Hematopoietic multipotent progenitor cell (in vitro differentiated cells): ENCODE measurements at regions not wholly inside any gene's neighbourhood (a gene's known extent, or its start where the extent isn't known, plus 50 kb on each side); places are given as distances from the start of the nearest gene placed in this dataset.

ENCODE experiments used
- DNase-seq, 3 donors: peaks; one replicate each; pipeline ENCODE4 v3.0.0-alpha.2; 2011 to 2015; ENCODE audit warnings: low read depth in 2 of 3, low spot score in 2 of 3

DNA sequence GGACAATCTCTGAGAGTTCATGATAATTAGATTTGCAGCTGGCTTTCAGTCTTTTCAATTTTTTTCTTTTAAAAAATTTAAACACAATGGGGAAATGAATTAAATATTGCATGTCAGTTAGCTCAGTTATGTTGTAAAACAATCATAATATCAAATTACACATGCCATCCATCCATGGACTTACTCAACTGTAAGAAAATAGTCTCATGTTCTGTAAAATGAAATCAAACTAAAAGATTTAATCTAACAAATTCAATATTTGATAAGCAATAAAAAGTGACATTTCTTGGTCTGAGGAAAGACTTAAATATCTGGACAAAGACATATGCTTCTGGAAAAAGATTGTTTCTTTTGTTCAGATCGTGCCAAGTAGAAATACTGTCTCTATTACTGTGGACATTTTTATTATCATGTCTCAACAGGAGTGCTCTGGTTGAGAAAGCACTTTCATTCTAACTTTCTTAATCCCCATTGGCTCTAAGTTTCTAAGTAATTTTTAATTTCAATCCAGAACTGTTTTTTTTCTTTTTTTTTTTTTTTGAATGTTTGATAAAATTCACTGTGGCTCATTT is 179.2 kb upstream of the FAM3C start:
- no peak for DNase-seq

DNA sequence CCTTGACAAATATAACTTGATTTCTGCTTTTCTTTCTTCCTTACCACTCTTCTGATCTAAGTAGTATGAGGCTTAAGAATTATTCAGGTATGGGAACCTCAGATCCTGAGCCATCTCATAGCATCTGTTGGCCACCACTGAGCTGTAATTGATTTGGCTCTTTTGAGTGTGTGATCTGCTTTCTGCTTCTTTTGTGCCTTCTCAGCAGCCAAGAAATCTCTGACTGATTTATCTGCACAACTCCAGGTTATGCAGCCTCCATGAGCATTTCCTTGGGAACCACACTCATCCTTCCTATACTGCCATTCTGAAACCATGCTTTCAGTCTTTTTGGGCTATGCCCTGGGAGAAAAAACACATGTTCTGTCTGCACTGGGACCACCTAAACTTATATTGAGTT is 178.0 kb upstream of the FAM3C start:
- no peak for DNase-seq

DNA sequence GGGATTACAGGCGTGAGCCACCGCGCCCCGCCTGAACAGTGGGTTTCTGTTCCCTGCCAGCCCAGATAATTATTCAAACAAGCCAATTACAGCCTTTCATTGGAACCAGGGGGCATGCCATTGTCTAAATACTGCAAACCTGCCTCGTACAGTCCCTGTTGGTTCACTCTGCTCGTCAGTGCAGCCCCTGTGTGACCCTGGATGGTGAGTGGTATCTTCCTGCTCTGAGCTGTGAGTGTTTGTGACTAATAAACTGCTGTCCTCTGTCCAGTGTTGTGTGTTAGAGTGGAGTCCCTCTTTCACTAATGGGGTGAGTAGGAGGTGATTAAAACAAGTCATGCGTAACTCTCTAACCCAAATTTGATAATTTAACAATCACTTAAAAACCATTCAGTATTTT is 176.5 kb upstream of the FAM3C start:
- DNase-seq: no peak

DNA sequence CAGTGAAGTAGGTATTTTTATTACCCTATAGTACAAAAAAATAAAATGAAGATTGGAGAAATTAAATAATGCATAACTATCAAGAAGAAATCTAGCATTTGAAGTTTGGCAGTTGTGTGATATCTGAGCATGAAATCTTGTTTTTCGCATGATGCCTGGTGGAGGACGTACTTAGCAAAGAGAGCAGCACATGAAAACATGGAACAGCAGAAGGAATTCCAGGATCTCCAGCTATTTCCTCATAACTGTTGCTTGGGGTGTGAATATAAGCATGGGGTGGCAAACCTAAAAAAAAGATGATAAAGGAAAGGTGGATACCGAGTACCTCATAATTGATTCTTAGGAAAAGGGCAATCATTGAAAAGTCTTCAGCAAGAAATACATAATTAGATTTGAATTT is 174.3 kb upstream of the FAM3C start:
- DNase-seq: no peak

DNA sequence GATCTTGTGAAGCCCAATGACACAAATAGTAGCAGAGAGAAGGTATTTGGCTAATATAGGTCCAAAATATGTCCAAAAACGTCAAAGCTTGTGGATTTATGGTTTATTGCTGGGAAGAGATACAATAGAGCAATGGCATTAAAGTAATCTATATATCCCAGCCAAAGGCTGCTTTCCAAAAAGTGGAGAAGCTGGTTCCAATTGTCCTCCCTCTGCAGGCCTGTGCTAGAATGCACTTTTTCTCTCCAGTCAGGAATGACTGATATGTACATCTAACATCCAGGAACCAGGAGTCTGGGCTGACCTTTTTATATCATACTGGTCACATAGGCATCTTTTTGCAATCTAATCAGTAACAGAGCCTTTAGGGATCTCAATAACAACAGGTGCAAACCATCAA is 167.1 kb upstream of the FAM3C start:
- no peak for DNase-seq

DNA sequence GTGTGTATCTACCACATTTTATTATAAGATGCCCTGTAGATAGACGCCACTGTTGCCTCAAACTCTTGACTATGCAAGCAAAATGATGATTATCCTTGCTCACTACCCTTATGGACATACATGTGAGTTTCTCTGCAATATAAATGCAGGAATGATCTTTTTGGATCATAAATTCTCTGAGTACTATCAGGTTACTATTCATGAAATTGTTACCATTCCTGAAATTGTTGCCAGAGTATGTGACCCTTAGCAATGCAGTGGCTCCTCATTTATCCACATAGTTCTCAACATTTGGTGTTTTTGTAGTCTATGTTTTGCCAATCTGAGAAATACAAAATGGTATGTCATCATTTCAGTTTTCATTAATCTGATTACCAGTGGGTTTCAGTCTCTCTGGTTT is 166.2 kb upstream of the FAM3C start:
- DNase-seq: no peak

DNA sequence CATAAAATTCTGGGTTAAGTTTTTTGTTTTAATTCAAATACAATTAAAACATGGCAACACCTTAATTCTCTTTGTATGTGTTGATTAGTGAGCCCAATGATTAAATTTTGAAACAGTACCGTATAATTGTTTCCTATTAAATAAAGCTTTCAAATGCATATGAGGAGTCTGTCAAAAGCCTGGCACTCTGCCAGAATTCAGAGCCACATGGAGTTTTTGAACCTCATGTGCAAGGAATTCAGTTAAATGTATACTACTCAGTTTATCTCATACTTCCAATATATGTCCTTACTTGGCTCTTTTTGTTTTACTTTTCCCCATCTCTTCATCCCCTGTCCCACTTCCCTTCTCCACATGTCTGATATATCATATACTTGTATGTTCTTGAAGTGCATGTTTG is 165.6 kb upstream of the FAM3C start:
- DNase-seq: no peak

DNA sequence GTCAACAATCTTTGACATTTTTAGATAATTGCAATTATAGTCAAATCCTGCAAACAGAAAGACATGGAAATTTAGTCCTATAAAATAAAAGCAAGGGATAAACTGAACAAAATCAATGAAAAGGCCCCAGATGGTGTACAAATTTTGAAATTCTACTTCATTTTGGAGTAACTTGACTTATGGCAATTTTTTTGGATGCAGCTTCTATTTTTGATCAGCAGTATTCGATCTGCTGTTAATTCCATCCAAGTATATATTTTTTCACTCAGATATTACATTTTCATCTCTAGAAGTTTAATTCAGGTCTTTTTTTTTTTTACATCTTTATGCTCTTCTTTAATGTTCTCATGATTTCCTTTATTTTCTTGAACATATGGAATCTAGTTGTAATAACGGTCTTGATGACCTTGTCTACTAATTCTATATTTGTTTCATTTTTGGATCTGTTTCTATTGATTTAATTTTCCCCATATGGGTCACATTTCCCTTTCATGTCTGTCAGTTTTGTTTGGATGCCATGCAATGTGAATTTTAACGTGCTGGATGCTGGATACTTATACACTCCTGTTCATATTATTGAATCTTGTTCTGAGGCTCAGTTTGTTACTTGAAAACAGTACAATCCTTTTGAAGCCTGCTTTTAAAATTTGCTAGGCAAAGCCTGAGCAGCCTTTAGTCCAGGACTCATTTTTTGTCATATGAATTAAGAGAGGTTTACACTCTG is 164.3 kb upstream of the FAM3C start:
- DNase-seq: no peak

DNA sequence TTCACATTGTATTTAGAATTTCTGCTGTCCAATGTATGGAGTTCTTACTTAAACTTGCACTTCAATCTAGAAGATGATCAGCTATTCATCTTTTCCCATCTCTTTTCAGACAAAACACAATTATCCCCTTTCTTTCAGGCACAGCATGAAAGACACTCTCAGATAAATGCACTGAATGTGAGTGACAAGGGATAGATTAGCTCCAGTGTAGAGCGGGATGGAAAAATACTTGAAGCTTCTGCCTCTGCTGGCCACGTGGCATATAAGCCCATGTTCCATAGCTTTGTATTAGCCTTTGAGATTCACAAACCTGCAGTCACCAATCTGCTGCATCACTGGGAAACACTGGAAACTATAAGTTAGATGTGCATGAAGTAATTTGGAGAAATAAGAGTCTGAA is 162.2 kb upstream of the FAM3C start:
- no peak for DNase-seq

DNA sequence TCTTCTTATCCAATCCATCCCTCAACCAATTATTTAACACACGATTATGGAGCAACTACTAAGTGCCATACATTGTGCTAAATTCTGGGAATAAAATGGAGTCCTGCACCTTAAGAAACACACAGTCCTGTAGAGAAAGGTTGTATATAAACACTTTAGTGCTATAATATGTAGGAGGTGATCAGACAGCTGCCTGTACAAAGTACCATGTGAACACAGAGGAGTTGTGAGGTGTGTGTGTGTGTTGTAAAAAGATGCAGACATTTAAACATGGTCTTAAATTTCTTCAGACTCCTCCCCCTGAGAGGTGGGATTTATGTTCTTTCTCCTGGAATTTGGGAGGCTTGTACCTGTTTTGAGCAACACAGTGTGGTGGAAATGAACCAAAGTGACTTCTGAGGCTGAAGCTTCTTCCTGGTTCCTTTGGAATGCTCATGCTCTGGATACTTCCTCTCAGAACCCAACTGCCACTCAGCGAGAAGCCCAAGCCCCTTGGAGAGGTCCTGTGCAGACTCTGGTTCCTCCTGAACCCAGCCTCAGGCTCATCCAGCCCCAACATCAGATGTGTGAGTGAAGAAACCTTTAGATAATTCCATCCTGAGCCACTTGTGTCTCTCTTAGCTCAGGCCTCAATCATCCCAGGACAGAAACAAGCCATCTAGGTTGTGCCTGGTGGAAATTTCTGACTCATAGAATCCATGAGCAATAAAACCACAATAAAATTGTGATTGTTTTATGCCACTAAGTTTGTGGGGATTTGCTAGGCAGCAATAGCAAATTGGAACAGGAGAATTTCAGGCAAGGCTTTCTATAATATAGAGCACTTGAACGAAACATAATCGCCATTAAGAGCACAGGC is 161.2 kb upstream of the FAM3C start:
- no peak for DNase-seq

DNA sequence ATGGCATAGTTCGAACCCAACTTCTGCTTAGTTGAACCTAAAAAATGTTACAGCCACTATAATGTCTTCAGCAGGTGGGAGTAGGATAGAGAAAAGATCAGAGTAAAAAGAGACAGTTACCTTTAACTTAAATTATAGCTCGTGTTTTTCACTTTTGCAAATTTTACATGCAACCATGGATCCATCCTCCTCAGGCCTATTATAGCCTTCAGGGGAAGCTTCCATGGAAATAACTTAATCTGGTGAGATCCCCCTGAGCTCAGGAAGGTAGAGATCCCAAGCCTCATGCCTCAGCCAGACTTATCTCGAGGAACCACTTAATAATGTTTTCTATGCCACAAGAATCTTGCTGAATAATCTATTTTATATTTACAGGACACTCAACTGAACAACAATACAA is 159.4 kb upstream of the FAM3C start:
- DNase-seq: no peak

DNA sequence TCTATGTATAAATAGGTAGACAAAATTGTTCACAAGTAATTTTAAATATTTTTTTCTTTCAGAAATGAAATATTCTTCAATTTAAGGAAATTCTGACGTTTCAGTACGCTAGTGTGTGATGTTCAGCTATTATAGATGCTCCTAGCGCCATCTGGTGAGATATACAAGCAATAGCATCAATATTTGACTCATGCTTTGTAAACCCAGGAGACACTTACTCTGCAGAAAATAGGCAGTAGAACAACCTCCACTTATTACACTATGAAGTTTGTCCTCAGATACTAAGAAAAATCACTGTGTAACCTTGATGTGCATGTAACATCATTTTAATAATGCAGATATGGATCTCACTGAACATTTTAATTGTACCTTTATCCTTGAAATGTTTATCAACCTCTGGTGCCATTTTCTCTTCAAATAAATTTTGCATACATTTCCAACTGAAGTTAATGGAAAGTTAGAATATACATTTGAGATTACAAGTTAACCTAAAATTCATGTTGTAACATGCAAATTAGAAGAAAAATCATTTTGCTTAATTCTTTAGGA is 151.5 kb upstream of the FAM3C start:
- peak; percentile 7 to 66 (median 41) for DNase-seq

DNA sequence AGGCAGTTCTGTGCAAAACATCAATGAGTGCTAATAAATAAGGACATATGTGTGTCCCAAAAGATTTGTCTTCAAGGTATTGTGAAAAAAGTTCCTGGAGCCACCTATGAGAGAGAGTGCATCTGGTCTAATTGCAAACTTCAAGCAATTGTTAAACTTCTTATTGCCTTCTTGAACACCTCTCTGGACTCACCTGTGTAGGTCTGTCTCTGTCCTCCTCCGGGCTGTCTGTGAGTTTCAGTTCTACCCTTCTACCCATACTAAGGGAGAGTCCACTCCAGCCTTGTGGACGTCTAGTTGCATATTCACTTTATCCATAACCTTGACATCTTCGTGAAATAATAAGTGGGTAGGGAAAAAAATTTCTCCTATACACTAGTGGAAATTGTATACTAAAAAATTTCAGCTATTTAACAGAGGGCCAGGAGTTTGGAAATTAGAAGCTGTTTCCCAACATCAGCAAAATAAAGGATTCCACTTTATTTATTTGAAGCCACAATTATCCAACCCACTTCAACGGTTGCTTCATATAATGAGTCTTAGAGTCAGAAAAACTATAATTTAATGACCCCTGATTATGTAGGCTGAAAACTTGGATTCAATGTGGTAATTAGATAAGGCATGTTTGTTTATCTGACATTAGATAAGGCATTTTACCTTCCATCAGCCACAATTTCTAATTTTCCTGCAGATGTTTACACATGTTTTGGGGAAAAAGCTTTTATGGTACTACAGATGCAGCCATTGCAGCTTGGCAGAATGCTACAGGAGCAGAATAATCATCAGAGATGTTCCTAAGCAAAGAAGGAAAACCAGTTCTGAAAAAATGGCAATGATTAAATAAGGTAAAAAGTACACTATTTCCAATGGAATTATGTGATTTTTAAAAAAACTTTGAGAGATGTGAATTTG is 150.8 kb upstream of the FAM3C start:
- DNase-seq: no peak

DNA sequence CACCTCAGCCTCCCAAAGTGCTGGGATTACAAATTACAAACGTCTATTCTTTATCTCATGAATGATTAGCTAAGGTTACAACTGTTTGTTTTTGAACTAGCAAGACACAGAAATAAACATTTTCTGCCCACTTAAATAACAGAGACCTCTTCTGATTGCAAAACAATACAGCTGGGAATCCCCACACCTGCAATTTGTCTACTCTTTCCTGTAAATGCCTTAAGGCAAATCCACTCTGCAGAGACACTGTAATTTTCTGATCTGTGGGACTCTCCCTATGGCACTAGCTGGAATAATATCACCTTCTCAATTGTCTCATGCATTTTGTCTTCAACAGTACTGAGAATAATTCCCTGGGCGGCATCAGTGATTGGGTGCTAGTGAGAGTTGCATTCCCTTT is 149.3 kb upstream of the FAM3C start:
- no peak for DNase-seq

DNA sequence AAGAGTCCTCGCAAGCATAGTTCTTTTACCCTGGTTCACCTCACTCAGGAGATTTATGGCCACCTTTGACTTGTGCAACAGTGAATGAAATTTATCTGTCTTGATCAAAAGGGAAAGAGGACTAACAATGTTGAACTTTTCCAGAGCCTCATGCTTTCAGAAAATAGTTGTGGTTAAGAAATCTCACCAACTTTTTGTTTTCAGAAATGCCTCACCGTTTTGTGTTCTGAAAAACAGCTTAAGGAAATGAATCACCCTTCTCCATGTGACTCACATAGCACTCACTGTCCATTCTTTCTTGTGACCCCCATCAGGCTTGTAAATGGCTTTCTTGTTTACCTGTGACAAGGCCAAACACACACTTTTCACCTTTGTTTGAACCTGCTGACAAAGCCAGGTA is 148.6 kb upstream of the FAM3C start:
- DNase-seq: peak in 2 of 3 donors; percentile 27 to 34

DNA sequence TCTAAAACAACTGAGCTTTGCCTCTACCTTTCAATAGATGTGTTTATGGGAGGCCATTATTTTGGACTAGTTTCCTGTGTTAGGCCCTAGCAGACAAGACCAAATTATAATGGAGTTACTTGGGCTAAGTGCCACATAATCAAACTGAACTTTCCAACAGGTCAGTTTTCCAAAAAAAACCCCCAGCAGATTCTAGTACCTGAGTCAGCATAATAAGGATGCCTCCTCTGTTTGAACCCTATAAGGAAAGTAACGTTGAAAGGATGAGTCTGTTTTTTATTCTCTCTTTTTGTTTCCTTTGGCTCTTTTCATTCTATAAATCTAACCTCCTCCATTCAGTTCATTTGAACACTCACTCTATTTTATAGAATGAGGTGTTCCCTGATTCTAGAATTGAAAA is 148.1 kb upstream of the FAM3C start:
- no peak for DNase-seq

DNA sequence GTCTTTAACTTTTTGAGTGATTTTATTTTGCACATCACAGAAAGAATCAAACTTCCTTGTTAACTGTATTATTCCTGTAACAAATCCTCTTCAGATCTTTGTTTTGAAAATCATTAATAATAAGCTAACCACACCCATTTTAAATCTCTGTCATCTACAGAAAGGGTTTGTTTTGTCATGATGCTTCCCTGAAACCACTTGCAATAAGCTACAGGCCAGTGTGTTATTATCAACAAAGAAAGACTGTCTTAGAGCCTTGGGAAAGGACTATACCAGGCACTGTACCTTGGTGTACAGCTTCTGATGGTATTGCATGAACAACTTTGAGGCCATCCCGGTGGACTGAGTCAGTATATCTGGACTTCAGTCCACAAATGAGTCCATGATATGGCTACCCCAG is 145.3 kb upstream of the FAM3C start:
- no peak for DNase-seq

DNA sequence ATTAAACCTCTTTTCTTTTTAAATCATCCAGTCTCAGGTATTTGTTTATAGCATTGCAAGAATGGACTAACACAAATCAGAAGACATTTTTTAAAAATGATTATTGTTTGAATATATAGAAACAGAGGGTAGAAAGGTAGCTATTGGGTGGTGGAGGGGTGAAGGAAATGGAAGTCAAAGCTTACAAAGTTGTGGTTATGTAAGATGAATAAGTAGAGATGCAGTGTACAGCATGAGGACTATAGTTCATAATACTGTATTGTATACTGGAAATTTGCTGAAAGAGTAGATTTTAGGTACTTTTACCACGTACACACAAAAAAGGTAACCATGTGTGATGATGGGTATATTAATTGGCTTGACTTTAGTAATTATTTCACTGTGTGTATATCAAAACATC is 144.0 kb upstream of the FAM3C start:
- DNase-seq: no peak

DNA sequence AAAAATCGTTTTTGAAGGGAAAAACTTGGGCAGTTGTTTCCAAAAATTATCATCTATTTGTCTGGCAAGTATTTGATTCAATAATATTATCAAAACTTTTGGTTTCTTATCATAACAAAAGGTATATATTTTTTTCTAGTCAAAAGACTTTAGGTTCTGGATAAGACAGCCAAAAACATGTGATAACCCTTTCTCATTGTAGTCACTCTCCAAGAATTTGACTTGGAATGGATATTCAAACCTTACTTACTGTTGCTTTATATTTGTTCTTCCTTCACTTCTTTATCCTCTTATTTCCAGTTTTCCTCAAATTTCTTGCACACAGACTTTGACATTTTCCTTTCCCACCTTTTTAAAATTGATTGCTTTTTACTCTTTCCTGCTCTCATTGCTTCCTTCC is 140.9 kb upstream of the FAM3C start:
- no peak for DNase-seq

DNA sequence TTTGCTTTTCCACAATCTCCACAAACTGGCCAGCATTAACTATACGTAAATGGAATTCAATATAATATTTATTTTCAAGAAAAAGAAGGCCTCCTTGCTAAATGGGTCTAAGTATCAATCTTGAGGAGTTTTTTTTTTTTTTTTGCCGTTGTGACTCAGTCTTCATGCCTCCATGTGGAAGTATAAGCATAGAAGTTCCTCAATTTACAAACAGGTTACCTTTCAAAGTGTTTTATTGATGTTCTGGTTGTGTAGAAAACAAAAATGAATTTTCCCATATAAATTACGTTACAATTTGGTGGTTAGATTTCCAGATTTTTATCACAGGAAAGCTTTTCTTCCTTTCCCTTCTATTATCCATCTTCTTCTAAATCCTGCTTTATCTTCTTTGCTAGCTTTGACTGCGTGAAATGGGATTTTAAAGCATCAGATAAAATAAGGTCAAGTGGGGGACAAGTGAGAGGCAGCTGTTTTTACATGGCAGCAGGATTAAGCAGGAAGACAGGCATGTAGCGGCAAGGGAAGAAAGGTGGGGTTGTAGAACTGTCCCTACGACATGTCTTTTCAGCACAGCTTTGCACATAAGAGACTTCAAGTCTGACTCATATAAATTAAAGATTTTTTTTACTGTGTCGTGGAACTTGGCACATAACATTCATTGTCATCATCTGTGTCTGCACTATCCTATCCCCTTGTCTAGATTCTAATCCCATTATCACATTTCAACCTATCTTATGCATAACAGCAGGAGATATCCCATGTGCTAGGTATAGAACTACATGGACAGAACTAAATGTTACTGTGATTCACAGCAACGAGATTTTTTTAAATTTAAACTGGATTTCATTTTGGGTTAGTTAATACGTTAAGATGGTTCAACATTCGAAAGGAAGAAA is 135.3 kb upstream of the FAM3C start:
- DNase-seq: no peak
